Endodermal cell (in vitro differentiated cells): ENCODE measurements at regions not wholly inside any gene's neighbourhood (a gene's known extent, or its start where the extent isn't known, plus 50 kb on each side); places are given as distances from the start of the nearest gene placed in this dataset.

Experiments used
- DNase-seq: peaks from one replicate; pipeline ENCODE4 v3.0.0-alpha.2; 2017
- H3K27ac ChIP-seq: 2 replicates; pipeline ENCODE4 v1.5.1; 2013; ENCODE audit warnings: mild to moderate bottlenecking, low read depth, low read length, moderate library complexity
- H3K27me3 ChIP-seq: 2 replicates; pipeline ENCODE4 v1.6.1; 2013; ENCODE audit warnings: mild to moderate bottlenecking, low read length, moderate library complexity; ENCODE audit not compliant: insufficient read depth, control insufficient read depth, poor library complexity, severe bottlenecking
- H3K36me3 ChIP-seq: 2 replicates; pipeline ENCODE4 v1.7.0; 2013; ENCODE audit warnings: mild to moderate bottlenecking, low read length, moderate library complexity; ENCODE audit not compliant: control insufficient read depth, insufficient read depth
- H3K4me1 ChIP-seq: one replicate; pipeline ENCODE4 v1.7.0; 2013; ENCODE audit warnings: low read length; ENCODE audit not compliant: control insufficient read depth, insufficient read depth
- H3K4me3 ChIP-seq: 2 replicates; pipeline ENCODE4 v1.5.1; 2013; ENCODE audit warnings: mild to moderate bottlenecking, low read length, moderate library complexity
- H3K9ac ChIP-seq: 2 replicates; pipeline ENCODE4 v1.6.1; 2013; ENCODE audit warnings: mild to moderate bottlenecking, low read length, moderate library complexity; ENCODE audit not compliant: poor library complexity, severe bottlenecking; ENCODE audit errors: extremely low read depth
- H3K9me3 ChIP-seq: 2 replicates; pipeline ENCODE4 v1.6.1; 2013; ENCODE audit warnings: mild to moderate bottlenecking, low read length, moderate library complexity; ENCODE audit not compliant: control insufficient read depth
- H3K27ac Mint-ChIP-seq: 2 replicates; pipeline ENCODE4 v1.8.0; 2020; ENCODE audit warnings: mixed read lengths
- H3K27me3 Mint-ChIP-seq: 2 replicates; pipeline ENCODE4 v1.8.0; 2021; ENCODE audit warnings: mild to moderate bottlenecking, mixed read lengths; ENCODE audit not compliant: insufficient read depth
- H3K36me3 Mint-ChIP-seq: 2 replicates; pipeline ENCODE4 v1.8.0; 2020; ENCODE audit warnings: low read depth, mixed read lengths
- H3K4me1 Mint-ChIP-seq: 2 replicates; pipeline ENCODE4 v1.8.0; 2020; ENCODE audit warnings: mixed read lengths
- H3K4me3 Mint-ChIP-seq: 2 replicates; pipeline ENCODE4 v1.8.0; 2020; ENCODE audit warnings: mild to moderate bottlenecking, moderate library complexity, mixed read lengths
- H3K9me3 Mint-ChIP-seq: 2 replicates; pipeline ENCODE4 v1.8.0; 2020; ENCODE audit warnings: mild to moderate bottlenecking, mixed read lengths
- CTCF ChIP-seq: fragments of 200-600 bp; sonication (generic); conservative IDR thresholded peaks from 2 replicates; pipeline ENCODE4 v1.5.0; 2021; ENCODE audit warnings: antibody characterized with exemption, mild to moderate bottlenecking
- WGBS, 2 experiments: methylation state at CpG; one replicate each; pipeline versions ENCODE4 v1.1.5 to v1.1.7; 2013; ENCODE audit warnings: missing lambda C conversion rate in 2 of 2, mixed read lengths in 1 of 2; ENCODE audit not compliant: insufficient coverage in 1 of 2, insufficient read length in 1 of 2; 5-methylcytosine and 5-hydroxymethylcytosine counted together

GRCh38 chr10:107873007-107873406 is 708.5 kb upstream of the SORCS1 start:
- no peak overlapping the region for H3K4me3 ChIP-seq
- H3K36me3 Mint-ChIP-seq = no peaks in the 10 kb centered on the region
- TF ChIP-seq CTCF = no peak
- H3K9ac ChIP-seq = no peak overlapping the region
- H3K4me3 Mint-ChIP-seq = no peak overlapping the region
- H3K27ac ChIP-seq = no peak overlapping the region
- no peaks in the 10 kb centered on the region for H3K4me1 Mint-ChIP-seq
- H3K9me3 ChIP-seq = no peaks in the 10 kb centered on the region
- peaks cover 10% of the 10 kb centered on the region for H3K9me3 Mint-ChIP-seq
- no peaks in the 10 kb centered on the region for H3K4me1 ChIP-seq
- no peaks in the 10 kb centered on the region for H3K27me3 ChIP-seq
- no peak overlapping the region for H3K27ac Mint-ChIP-seq
- 92% methylated on average over 3 of the region's 3 CpGs; no CpG with 5 or more reads in 1 of the 2 experiments for WGBS, 2 experiments
- no peak for DNase-seq
- no peaks in the 10 kb centered on the region for H3K36me3 ChIP-seq
- H3K27me3 Mint-ChIP-seq = peaks cover 18% of the 10 kb centered on the region

GRCh38 chr10:107865691-107866090 is 701.2 kb upstream of the SORCS1 start:
- H3K36me3 ChIP-seq = no peaks in the 10 kb centered on the region
- no peaks in the 10 kb centered on the region for H3K36me3 Mint-ChIP-seq
- no peaks in the 10 kb centered on the region for H3K9me3 ChIP-seq
- H3K27me3 ChIP-seq = no peaks in the 10 kb centered on the region
- H3K4me1 ChIP-seq = no peaks in the 10 kb centered on the region
- no peak overlapping the region for H3K27ac ChIP-seq
- H3K9me3 Mint-ChIP-seq = no peaks in the 10 kb centered on the region
- no peak for DNase-seq
- H3K4me3 Mint-ChIP-seq = no peak overlapping the region
- peaks cover 23% of the 10 kb centered on the region for H3K27me3 Mint-ChIP-seq
- H3K9ac ChIP-seq = no peak overlapping the region
- peaks cover 7% of the 10 kb centered on the region for H3K4me1 Mint-ChIP-seq
- H3K27ac Mint-ChIP-seq = no peak overlapping the region
- 86 to 100% methylated on average over 1 to 4 of the region's 6 CpGs for WGBS, 2 experiments
- peak; percentile 61 for TF ChIP-seq CTCF
- no peak overlapping the region for H3K4me3 ChIP-seq

DNA sequence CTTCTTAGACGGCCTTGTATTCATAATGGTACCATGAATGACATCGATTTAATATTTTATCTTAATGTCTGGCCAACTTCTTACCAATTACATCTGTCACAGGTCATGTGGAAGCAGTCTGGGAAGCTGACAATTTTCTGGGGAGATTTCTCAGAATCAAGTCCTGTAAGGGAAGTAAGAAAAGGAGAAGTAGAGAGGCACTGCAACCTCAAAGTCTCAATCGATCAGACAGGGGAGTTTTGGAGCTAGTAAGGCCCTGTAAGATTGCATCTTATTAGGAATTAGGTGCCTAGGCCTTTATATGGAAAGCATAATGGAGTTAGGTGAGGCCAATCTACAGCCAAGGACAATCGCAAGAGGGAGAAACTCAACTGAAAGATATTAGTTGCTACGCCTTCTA is 694.6 kb upstream of the SORCS1 start:
- Mint-ChIP-seq H3K36me3 (no peaks in the 10 kb centered on the region), H3K4me3 (no peak overlapping the region), H3K4me1 (peaks cover 2% of the 10 kb centered on the region), H3K27ac (no peak overlapping the region), H3K27me3 (no peaks in the 10 kb centered on the region), H3K9me3 (no peaks in the 10 kb centered on the region)
- H3K9me3 ChIP-seq = no peaks in the 10 kb centered on the region
- H3K9ac ChIP-seq = no peak overlapping the region
- DNase-seq = no peak
- H3K4me1 ChIP-seq = peaks cover 4% of the 10 kb centered on the region
- H3K27ac ChIP-seq = no peak overlapping the region
- no peak overlapping the region for H3K4me3 ChIP-seq
- no peaks in the 10 kb centered on the region for H3K27me3 ChIP-seq
- 91 to 100% methylated on average over 1 to 5 of the region's 5 CpGs for WGBS, 2 experiments
- TF ChIP-seq CTCF = no peak
- no peaks in the 10 kb centered on the region for H3K36me3 ChIP-seq
